Stimulated activated CD4-positive, alpha-beta T cell treated with anti-CD3 and anti-CD28 coated beads, Interleukin-4, amount 100 ng/mL, for 48 hours (primary cell): ENCODE measurements at regions not wholly inside any gene's neighbourhood (a gene's known extent, or its start where the extent isn't known, plus 50 kb on each side); places are given as distances from the start of the nearest gene placed in this dataset.
"Not testable (repeated sequence)": the region's sequence is repeated elsewhere in the genome, so short reads cannot be mapped to it uniquely, and the experiment has no call there.

Experiments
- DNase-seq, 2 donors: peaks; one replicate each; pipeline ENCODE4 v3.0.0-alpha.2; 2020; ENCODE audit warnings: low read depth in 2 of 2

DNA sequence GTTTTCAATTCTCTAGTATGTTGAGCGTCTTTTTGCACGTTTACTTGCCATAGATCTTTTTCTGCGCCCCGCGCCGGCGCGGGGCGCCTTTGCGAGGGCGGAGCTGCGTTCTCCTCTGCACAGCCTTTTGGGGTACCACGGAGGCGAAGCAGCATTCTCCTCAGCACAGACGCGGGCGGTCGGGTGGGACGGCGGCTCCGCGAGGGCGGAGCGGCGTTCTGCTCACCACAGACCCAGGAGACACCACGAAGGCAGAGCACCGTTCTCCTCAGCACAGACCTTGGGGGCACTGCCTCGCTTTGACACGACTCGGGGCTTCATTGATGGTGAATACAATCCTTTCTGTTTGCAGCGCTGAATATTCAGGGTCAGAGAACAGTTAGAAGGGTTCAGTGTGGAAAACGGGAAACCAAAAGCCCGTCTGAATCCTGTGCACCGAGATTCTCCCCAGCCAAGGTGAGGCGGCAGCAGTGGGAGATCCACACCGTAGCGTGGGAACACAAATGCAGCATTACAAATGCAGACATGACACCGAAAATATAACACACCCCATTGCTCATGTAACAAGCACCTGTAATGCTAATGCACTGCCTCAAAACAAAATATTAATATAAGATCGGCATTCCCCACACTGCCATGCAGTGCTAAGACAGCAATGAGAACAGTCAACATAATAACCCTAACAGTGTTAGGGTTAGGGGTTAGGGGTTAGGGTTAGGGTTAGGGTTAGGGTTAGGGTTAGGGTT lies 190.7 kb upstream of the VIPR2 start:
- not testable (repeated sequence) for DNase-seq

DNA sequence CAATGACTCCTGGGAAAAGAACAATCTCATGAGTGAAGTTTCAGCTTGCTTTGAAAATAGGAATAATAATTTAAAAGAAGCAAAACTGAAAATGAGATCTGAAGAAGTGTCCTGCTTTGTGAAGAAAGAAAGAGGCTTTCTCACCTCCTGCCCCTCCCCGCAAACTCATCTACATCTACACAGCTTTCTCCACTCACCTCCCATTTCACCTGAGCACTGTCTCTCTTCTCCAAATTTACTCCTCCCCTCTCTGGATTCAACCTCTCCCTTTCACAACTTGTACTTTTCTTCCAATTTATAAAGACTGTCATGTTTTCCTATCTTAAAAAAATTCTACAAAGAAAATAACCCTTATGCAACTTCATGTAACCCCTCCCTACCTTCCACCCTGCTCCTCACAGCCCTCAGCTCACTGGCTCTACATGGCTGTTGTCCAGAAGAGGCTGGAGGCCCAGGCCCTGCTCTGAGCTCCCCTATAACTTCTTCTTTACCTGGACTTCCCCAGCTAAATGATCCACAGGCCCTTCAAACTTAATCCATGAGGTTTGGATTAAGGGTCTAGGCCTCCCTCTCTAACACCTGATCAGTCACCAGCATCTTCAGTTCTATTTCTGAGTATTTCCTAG lies 188.3 kb upstream of the VIPR2 start:
- not testable (repeated sequence) for DNase-seq

DNA sequence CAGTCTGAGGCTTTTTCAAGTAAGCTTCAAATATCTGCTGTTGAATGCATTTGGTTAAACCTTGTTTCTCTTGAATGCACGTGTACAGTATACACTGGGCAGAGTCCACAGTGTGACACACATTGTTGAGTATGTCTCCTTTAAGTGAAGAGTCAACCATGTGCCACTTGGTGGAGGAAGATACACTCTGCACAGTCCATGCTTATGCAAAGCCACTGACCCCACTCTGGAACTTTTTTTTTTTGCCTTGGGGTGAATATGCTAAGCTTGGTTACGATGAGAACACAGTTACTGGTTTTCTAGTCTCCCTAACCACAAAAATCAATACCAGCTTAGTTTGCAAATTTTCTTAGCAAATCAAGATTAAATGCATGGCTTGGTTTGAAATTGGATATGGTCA lies 186.8 kb upstream of the VIPR2 start:
- no peak for DNase-seq

DNA sequence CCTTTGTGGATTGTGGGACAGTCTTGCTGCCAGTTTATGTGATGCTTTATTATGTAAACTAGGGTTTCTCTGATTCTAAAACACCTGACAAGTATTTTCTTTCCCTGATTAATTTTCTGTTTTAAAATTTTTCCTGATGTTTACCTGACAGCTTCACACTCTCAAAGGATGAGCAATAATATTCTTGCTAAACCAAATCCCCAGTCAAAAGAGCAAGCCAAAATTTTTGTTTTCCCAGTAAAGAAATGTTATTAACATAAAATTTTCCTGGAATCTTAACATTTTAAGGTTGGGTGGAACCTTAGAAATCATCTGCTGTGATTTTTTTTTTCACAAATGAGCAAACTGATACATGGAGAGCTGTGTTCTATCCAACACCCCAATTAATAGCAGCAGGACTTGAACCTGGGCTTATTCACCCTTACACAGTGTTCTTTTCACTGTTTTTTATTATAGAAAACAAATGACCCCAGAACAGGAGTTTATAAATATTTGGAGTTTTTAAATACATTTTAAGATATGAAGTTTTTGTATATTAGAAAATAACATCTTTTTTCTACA lies 185.2 kb upstream of the VIPR2 start:
- DNase-seq: no peak

DNA sequence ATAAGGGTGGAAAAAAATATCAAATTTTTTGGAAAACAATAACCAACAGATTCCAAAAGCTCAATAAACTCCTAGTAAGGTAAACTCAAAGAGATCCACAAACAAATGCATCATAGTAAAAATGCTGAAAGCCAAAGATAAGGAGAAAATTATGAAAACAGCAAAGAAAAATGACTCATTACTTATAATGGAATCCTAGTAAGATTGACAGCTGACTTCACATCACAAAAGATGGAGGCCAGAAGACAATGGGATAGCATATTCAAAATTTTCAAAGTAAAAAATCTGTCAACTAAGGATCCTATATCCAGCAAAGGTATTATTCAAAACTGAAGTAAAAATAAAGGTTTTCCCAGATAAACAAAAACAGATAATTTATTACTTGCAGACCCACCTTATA lies 183.4 kb upstream of the VIPR2 start:
- no peak for DNase-seq

DNA sequence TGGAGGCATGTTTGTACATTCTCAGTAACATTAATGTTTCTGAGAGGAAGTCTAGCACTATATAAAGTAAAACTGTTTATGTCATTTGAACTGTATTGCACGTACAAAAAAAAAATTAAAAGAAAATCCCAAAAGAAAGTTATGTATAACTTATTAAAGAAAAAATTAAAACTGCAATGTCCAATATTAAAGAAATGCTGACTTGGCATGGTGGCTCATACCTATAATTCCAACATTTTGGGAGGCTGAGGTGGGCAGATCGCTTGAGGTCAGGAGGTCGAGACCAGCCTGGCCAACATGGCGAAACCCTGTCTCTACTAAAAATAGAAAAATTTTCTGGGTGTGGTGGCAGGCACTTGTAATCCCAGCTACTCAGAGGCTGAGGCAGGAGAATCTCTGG lies 178.7 kb upstream of the VIPR2 start:
- no peak for DNase-seq

DNA sequence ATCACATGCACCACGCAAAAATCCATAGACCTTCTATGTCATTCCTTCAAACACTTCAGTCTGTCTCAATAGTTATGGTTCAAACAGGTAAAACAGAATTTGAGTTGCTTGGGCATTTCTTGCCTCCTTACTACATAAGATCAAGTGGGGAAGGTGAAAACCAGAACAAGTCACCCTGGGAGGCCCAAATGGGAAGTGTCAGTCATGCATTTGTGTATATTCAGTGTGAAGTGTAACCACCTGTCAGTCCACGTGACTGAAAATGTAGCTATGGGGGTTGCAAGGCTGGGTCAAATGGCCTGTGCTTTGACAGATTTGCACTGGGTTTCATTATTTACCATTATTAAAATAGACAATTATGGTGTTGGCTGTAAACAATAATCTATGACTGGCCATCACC lies 176.6 kb upstream of the VIPR2 start:
- no peak for DNase-seq

DNA sequence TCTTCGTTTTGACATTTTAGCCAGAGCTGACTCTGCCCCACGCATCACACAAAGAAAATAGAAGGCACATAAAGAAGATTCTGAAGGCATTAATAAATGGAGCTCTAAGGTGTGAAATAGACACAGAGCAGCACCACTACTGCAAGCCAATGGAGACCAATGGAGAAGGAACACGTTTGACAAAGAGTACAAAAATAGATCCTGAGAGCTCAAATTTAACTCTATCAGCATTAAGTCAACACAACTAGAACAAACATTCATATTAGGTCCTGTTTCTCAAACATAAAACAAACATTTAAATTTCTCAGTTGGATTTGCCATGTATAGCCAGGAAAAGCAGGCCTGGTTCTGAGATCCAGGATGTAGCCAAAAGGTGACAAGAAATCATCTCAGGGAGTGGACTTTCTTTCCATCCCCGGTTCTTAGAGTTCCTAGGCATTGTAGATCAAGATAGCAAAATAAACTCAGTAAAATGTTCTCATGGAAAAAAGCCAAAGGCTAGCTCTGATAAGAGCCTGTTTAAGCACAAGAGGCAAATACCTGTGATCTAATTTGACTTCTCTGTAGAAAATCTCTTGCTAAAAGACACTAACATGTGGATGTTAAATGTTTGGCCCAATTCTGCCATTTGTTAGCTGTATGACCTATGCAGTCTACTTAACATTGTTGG lies 174.2 kb upstream of the VIPR2 start:
- no peak for DNase-seq

DNA sequence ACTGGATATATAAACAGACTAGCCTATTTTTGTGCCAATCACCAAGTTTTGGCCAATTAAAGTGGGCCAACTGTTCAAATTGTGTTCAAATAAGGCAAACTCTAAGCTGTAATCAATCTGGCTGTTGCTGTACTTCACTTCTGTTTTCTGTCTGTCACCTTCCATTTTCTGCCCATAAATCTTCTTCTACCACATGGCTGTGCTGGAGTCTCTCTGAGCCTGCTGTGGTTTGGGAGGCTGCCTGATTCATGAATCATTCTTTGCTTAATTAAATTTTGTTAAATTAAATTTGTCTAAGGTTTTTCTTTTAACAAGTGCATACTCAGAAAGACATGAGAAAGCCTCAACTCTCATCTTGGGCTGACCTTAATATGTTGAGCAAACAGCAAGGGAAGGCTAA lies 172.6 kb upstream of the VIPR2 start:
- DNase-seq: no peak

DNA sequence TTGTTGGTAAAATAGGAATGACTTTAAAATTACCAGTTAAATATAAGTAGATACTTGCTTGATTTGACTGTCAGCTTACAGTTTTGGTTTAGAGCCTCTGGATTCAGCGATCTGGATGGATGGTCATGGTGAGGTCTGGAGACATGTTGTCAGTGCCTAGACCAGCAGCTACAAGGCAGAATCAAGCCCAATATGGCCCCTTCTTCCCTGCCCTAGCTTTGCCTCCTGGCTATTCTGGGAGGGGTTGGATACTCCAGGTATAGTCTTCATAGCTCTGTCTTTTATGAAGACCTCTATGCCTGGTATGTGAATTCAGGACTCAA lies 166.5 kb upstream of the VIPR2 start:
- DNase-seq: no peak

DNA sequence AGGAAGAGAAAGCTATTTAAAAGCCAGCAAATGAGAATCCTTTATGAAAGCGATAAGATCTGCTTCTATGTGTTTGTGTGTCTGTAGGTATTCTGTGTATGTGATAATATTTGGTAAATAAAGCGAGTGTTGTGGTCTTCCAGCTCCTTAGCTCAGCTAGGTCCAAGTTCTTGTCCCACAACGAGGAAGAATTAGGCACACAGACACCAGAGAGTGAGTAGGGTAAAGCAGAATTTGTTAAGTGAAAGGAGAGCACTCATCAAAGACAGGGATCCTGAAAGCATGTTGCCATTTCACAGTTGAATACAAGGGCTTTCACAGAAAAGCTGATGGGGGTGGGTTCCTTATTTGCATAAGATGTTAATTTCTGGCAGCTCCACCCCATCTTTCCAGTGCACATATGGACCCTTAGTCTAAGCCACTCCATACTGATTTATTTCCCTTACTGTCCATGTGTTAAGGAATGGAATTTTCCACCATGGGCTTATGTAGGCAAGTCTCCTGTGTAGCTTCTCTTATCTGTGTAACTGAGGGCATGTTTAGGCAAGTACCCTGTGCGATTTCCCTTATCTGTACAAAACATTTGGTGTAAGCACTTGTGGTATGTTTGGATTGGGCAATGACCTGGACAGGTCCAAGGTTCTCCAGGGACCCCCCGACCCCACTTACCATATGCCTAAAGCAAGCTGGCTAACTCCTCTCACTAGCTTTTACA lies 165.9 kb upstream of the VIPR2 start:
- no peak for DNase-seq

DNA sequence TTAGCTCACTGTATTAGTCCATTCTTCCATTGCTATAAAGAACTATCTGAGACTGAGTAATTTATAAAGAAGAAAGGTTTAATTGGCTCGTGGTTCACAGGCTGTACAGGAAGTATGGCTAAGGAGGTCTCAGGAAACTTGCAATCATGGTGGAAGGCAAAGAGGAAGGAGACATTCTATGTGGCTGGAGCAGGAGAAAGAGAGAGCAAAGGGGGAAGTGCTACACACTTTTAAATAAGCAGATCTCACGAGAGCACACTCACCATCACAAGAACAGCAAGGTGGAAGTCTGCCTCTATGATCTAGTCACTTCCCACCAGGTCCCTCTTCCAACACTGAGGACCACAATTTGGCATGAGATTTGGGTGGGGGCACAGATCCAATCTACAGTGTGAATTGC lies 164.5 kb upstream of the VIPR2 start:
- DNase-seq: not testable (repeated sequence)

DNA sequence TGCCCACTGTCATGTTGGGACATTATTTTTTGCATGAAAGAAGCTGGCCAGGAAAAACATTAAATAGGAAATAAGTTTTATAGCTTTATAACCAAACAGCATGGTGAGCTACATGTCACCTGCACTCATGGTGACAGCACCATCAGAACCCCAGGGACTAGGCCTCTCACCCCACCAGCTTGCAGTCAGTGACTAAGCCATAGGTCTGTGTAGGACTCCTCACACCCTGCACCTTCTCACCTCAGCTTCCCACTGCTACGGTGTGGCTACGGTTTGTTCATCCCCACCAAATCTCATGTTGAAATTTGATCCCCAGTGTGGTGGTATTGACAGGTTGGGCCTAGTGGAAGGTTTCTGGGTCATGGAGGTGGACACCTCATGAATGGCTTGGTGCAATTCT lies 161.3 kb upstream of the VIPR2 start:
- DNase-seq: no peak

DNA sequence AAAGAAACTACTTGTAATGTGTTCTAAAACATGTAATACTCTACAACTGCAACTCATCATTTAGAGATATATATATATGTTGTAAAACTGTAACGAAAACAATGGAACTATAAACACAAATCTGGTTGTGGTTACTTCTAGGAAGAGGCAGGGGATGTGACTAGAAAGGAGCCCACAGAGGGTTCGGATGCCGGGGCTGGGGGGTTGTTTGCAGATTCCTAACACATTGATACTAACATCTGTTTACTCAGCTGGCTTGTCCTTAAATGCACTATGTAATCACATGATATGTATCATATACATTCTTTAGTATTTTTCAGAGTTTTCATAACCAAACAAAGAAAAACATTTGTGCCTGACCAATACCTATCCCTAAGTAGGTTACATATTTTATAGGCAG lies 160.5 kb upstream of the VIPR2 start:
- DNase-seq: not testable (repeated sequence)

DNA sequence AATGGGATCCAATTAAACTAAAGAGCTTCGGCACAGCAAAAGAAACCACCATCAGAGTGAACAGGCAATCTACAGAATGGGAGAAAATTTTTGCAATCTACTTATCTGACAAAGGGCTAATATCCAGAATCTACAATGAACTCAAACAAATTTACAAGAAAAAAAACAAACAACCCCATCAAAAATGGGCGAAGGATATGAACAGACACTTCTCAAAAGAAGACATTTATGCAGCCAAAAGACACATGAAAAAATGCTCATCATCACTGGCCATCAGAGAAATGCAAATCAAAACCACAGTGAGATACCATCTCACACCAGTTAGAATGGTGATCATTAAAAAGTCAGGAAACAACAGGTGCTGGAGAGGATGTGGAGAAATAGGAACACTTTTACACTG lies 158.8 kb upstream of the VIPR2 start:
- not testable (repeated sequence) for DNase-seq

DNA sequence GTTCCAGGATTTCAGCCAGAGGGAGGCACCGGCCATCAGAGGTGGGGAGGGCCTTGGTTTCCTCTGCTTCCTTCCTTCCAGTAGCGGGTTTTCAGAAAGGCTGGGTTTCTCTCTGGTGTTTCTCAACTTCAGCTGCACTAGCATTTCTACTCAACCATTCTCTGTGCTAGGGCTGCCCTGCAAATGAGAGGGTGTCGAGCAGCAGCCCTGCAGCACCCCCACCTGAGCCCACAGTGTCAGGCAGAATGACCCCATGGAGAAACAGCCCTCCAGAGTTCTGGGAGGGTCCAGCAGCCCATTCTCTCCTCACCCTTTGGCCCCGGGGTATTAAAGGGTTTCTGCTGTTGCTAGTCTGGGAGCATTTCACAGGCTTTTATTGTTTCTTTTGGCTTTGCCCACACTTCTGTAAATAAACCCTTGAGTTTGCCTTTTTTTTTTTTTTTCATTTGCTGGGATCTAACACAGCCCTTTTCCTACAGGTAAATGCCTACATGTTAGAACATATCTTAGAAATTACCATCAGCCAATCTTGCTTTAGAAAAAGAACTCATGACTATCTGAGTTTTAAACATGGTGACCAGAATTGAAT lies 151.5 kb upstream of the VIPR2 start:
- no peak for DNase-seq

DNA sequence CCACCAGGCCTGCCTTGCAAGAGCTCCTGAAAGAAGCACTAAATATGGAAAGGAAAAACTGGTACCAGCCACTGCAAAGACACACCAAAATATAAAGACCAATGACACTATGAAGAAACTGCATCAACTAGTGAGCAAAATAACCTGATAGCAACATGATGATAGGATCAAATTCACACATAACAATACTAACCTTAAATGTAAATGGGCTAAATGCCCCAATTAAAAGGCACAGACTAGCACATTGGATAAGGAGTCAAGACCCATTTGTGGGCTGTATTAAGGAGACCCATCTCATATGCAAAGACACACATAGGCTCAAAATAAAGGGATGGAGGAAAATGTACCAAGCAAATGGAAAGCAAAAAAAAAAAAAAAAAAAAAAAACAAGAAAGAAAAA lies 141.8 kb upstream of the VIPR2 start:
- not testable (repeated sequence) for DNase-seq

DNA sequence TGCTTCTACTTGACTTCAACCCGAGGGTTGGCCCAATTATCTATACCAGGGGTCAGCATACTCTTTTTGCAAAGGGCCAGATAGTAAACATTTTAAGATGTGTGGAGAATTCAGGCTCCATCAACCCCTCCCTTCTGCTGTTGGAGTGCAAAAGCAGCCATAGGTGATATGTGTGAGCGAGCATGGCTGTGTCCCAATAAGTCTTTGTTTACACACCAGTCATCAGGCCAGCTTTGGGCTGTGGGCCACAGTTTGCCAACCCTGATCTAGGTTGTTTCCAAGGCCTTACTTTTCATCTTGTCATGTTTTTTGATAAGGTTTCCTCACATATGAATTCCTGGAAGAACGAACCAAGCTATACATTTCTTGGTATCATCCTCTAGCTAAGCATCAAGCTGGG lies 136.9 kb upstream of the VIPR2 start:
- no peak for DNase-seq

DNA sequence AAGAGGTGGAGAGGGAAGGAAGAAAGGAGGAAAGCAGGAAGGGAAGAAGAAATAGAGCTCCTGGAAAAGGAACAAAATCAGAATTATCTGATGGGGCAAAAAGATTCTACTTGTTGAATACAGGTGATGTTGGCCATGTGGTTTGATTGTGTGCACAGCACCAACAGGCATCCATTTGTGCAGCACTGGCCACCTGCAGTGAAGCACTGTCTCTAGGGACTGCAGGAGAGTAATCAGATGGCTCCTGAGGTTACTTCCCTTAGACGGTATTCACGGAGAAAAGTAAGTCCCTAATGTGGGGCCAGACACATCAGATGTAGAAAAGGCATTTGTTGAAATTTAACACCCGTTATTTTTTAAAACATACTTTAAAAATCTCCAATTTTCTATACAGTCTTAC lies 135.3 kb upstream of the VIPR2 start:
- no peak for DNase-seq

DNA sequence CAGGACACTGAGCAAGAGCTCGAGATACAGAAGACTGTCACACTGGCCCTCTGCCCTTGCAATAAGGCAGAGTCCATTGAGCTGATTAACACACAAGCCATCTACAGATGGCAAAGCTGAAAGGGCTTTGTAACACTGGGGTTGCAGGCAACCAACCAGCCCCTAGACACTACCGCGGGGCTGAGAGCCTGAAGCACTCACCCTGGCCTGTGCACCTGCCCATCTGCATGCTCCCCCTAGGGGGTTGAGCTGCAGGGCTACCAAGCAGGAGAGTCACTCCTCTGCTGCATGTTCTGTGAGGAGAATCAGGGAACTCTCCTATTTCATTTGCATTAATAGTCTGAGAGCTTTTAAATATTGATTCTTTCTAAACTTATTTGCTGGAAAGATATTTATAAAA lies 128.1 kb upstream of the VIPR2 start:
- no peak for DNase-seq

DNA sequence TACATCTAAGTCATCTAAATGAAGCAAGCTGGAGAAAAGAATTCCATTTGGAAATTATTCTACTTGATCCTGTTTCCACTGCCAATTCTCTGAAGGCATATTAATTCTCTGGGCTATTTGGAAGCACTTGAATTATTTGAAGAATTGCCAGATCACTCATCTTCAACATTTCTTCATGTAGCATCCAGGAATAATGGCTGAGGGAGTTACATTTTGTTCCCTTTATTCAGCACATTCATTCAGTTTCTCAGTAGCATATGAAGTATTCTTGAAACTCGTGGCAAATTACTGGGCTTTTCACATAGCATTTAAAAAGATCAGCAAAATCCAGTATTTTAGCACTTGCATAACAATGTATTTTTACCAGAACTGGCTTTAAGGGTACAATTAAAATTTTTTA lies 127.1 kb upstream of the VIPR2 start:
- no peak for DNase-seq

DNA sequence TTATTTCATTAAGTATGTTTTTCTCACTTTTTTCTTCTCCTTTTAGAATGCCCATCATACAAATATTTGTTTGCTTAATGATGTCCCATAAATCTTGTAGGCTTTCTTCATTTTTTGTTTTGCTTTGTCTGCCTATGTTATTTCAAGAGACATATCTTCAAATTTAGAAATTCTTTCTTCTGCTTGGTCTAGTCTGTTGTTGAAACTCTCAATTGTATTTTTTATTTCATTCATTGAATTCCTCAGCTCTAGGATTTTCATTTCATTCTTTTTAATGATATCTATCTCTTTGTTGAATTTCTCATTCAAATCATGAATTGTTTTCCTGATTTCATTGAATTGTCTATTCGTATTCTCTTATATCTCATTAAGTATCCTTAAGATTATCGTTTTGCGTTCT lies 125.1 kb upstream of the VIPR2 start:
- DNase-seq: no peak
